ENCODE measurements at regions not wholly inside any gene's neighbourhood (a gene's known extent, or its start where the extent isn't known, plus 50 kb on each side); places are given as distances from the start of the nearest gene placed in this dataset.
A peak's percentile ranks its signal among the peaks of the same experiment; 100 is the strongest.
"Not testable (repeated sequence)": the region's sequence is repeated elsewhere in the genome, so short reads cannot be mapped to it uniquely, and the experiment has no call there.

DNA sequence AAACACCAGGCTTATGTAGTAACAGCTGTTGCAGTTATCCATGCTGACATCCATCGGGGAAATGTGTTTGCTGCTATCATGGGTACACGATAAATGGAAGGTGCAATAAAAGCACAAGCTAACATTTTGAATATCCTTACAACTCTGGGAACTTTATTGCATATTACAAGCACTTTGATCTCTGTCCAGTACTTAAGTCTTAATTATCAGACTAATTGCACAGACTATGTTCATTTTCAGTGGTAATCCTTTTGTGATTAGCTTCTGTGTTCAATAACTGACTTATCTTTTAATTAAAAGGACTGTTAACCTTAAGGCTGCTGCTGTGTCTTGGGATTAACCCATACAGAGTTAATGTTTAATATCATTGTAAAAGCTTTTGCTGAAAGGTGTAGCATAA, 101.4 kb upstream of the ATP5MC3 start:
- TF ChIP-seq, protein P1, sequence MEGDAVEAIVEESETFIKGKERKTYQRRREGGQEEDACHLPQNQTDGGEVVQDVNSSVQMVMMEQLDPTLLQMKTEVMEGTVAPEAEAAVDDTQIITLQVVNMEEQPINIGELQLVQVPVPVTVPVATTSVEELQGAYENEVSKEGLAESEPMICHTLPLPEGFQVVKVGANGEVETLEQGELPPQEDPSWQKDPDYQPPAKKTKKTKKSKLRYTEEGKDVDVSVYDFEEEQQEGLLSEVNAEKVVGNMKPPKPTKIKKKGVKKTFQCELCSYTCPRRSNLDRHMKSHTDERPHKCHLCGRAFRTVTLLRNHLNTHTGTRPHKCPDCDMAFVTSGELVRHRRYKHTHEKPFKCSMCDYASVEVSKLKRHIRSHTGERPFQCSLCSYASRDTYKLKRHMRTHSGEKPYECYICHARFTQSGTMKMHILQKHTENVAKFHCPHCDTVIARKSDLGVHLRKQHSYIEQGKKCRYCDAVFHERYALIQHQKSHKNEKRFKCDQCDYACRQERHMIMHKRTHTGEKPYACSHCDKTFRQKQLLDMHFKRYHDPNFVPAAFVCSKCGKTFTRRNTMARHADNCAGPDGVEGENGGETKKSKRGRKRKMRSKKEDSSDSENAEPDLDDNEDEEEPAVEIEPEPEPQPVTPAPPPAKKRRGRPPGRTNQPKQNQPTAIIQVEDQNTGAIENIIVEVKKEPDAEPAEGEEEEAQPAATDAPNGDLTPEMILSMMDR (IDR thresholded peaks at IDR 0.05; ENCODE audit: unreplicated experiment in 3 of 3), result no peak
- no peak overlapping the region for H3K27ac Mint-ChIP-seq
- H3K27me3 Mint-ChIP-seq (ENCODE audit: low read depth), result no peaks in the 10 kb centered on the region
- peaks cover 3% of the 10 kb centered on the region for H3K4me1 Mint-ChIP-seq
- no peaks in the 10 kb centered on the region for H3K9me3 Mint-ChIP-seq
- H3K4me3 Mint-ChIP-seq, result no peak overlapping the region
- no peaks in the 10 kb centered on the region for H3K36me3 Mint-ChIP-seq (ENCODE audit: low read depth)

DNA sequence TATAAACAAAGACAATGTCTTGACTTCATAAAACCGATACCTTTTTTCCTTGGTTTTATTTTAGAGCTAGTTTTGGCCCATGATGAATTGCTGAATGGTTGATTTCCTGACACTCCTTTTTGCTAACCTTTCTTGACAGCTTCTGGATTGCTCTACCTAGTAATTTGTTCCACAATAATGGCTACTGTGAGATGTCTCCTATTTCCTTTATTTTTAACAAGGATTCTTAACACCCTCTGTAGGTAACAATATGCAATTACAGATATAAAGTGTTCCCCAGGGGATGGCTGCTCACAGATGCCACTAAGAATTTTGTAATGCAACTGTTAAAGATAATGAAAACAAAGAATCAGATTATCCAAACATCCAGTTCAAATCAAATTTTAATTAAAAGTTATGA, 100.8 kb upstream of the ATP5MC3 start:
- no peak overlapping the region for H3K4me3 Mint-ChIP-seq
- no peaks in the 10 kb centered on the region for H3K9me3 Mint-ChIP-seq
- TF ChIP-seq, protein P1 (IDR thresholded peaks at IDR 0.05; ENCODE audit: unreplicated experiment in 3 of 3), result peak; percentile 34 to 57 (median 51)
- H3K27ac Mint-ChIP-seq, result no peak overlapping the region
- no peaks in the 10 kb centered on the region for H3K36me3 Mint-ChIP-seq (ENCODE audit: low read depth)
- H3K27me3 Mint-ChIP-seq (ENCODE audit: low read depth), result no peaks in the 10 kb centered on the region
- H3K4me1 Mint-ChIP-seq, result peaks cover 6% of the 10 kb centered on the region

GRCh38 chr2:175277772-175278171, 96.3 kb upstream of the ATP5MC3 start:
- Mint-ChIP-seq H3K27ac (no peak overlapping the region), H3K36me3 (ENCODE audit: low read depth) (no peaks in the 10 kb centered on the region), H3K4me3 (no peak overlapping the region), H3K27me3 (ENCODE audit: low read depth) (peaks cover 5% of the 10 kb centered on the region), H3K4me1 (peaks cover 6% of the 10 kb centered on the region), H3K9me3 (no peaks in the 10 kb centered on the region)
- TF ChIP-seq, protein P1 (IDR thresholded peaks at IDR 0.05; ENCODE audit: unreplicated experiment in 3 of 3), result no peak

- Mint-ChIP-seq H3K36me3 (ENCODE audit: low read depth) (no peaks in the 10 kb centered on the region), H3K27ac (no peak overlapping the region), H3K4me3 (no peak overlapping the region), H3K27me3 (ENCODE audit: low read depth) (peaks cover 11% of the 10 kb centered on the region), H3K4me1 (peaks cover 6% of the 10 kb centered on the region), H3K9me3 (no peaks in the 10 kb centered on the region)
- TF ChIP-seq, protein P1 (IDR thresholded peaks at IDR 0.05; ENCODE audit: unreplicated experiment in 3 of 3), result no peak
These were observed 94.0 kb upstream of the ATP5MC3 start for GRCh38 chr2:175275539-175275938.

GRCh38 chr2:175259164-175259563, 77.7 kb upstream of the ATP5MC3 start:
- TF ChIP-seq, protein P1 (IDR thresholded peaks at IDR 0.05; ENCODE audit: unreplicated experiment in 3 of 3), result no peak
- peaks cover 6% of the 10 kb centered on the region for H3K9me3 Mint-ChIP-seq

GRCh38 chr2:175256806-175257585, 75.5 kb upstream of the ATP5MC3 start:
- peaks cover 8% of the 10 kb centered on the region for H3K36me3 Mint-ChIP-seq (ENCODE audit: low read depth)
- TF ChIP-seq, protein P1 (IDR thresholded peaks at IDR 0.05; ENCODE audit: unreplicated experiment in 3 of 3), result no peak
- H3K4me3 Mint-ChIP-seq, result no peak overlapping the region
- no peaks in the 10 kb centered on the region for H3K4me1 Mint-ChIP-seq
- peaks cover 6% of the 10 kb centered on the region for H3K27me3 Mint-ChIP-seq (ENCODE audit: low read depth)
- H3K27ac Mint-ChIP-seq, result no peak overlapping the region
- peaks cover 6% of the 10 kb centered on the region for H3K9me3 Mint-ChIP-seq

More at GRCh38 chr2:175259164-175259563, 77.7 kb upstream of the ATP5MC3 start:
- H3K4me1 Mint-ChIP-seq, result no peaks in the 10 kb centered on the region
- H3K4me3 Mint-ChIP-seq, result no peak overlapping the region
- peaks cover 8% of the 10 kb centered on the region for H3K36me3 Mint-ChIP-seq (ENCODE audit: low read depth)
- H3K27me3 Mint-ChIP-seq (ENCODE audit: low read depth), result peaks cover 6% of the 10 kb centered on the region
- H3K27ac Mint-ChIP-seq, result no peak overlapping the region

DNA sequence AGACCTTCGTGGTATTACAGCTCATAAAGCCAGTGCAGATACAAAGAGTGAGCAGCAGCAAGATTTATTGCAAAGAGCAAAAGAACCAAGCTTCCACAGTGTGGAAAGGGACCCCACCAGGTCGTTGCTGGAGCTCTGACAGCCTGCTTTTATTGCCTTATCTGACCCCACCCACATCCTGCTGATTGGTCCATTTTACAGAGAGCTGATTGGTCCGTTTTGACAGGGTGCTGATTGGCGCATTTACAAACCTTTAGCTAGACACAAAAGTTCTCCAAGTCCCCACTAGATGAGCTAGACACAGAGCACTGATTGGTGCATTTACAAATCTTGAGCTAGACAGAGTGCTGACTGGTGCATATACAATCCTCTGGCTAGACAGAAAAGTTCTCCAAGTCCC, 74.9 kb upstream of the ATP5MC3 start:
- not testable (repeated sequence) for H3K27ac Mint-ChIP-seq; H3K27me3 Mint-ChIP-seq (ENCODE audit: low read depth); H3K4me1 Mint-ChIP-seq; H3K4me3 Mint-ChIP-seq; H3K9me3 Mint-ChIP-seq; H3K36me3 Mint-ChIP-seq (ENCODE audit: low read depth)

Data from nephron (organoid).